NOMO-1 treated with dmso at 0.1 percent for 144 hours (cell line): ENCODE measurements at regions not wholly inside any gene's neighbourhood (a gene's known extent, or its start where the extent isn't known, plus 50 kb on each side); places are given as distances from the start of the nearest gene placed in this dataset.
A peak's percentile ranks its signal among the peaks of the same experiment; 100 is the strongest.
"Not testable (repeated sequence)": the region's sequence is repeated elsewhere in the genome, so short reads cannot be mapped to it uniquely, and the experiment has no call there.

Source experiments
- DNase-seq: peaks from one replicate; lab custom pipeline; 2025; ENCODE audit not compliant: unreplicated experiment; lab: John Stamatoyannopoulos, UW

- DNase-seq, result no peak
Measured at GRCh38 chr18:34467058-34467457, 242.3 kb upstream of the NOL4 start.

- DNase-seq, result no peak
Measured at GRCh38 chr18:34480162-34480700, 229.9 kb upstream of the DTNA start.

GRCh38 chr18:34482204-34482603 is 227.9 kb upstream of the DTNA start:
- DNase-seq, result no peak

- DNase-seq, result peak; percentile 25
Measured at GRCh38 chr18:34483198-34483597, 226.9 kb upstream of the DTNA start.

- no peak for DNase-seq
Measured at GRCh38 chr18:34491719-34492118, 218.4 kb upstream of the DTNA start.

- no peak for DNase-seq
Measured at GRCh38 chr18:34492652-34493051, 217.4 kb upstream of the DTNA start.

- peak; percentile 62 for DNase-seq
Measured at GRCh38 chr18:34493099-34493544, 217.0 kb upstream of the DTNA start.

- DNase-seq, result no peak
Measured at GRCh38 chr18:34493566-34494358, 216.3 kb upstream of the DTNA start.

GRCh38 chr18:34494359-34494696 is 215.8 kb upstream of the DTNA start:
- DNase-seq, result no peak

- DNase-seq, result peak; percentile 46
Measured at GRCh38 chr18:34495506-34495905, 214.6 kb upstream of the DTNA start.

- DNase-seq, result no peak
Measured at GRCh38 chr18:34501553-34501952, 208.5 kb upstream of the DTNA start.

- no peak for DNase-seq
Measured at GRCh38 chr18:34506198-34506597, 203.9 kb upstream of the DTNA start.

GRCh38 chr18:34509163-34509562 is 200.9 kb upstream of the DTNA start:
- DNase-seq, result no peak

GRCh38 chr18:34509879-34510586 is 200.1 kb upstream of the DTNA start:
- DNase-seq, result no peak

GRCh38 chr18:34510926-34511325 is 199.2 kb upstream of the DTNA start:
- DNase-seq, result no peak

- DNase-seq, result no peak
Measured at GRCh38 chr18:34511435-34511834, 198.7 kb upstream of the DTNA start.

GRCh38 chr18:34511879-34512278 is 198.2 kb upstream of the DTNA start:
- no peak for DNase-seq

GRCh38 chr18:34514238-34514637 is 195.9 kb upstream of the DTNA start:
- no peak for DNase-seq

GRCh38 chr18:34514957-34515356 is 195.1 kb upstream of the DTNA start:
- no peak for DNase-seq

- DNase-seq, result not testable (repeated sequence)
Measured at GRCh38 chr18:34516355-34516754, 193.7 kb upstream of the DTNA start.

GRCh38 chr18:34516996-34517395 is 193.1 kb upstream of the DTNA start:
- not testable (repeated sequence) for DNase-seq

GRCh38 chr18:34521040-34521439 is 189.1 kb upstream of the DTNA start:
- no peak for DNase-seq
